ENCODE measurements at regions not wholly inside any gene's neighbourhood (a gene's known extent, or its start where the extent isn't known, plus 50 kb on each side); places are given as distances from the start of the nearest gene placed in this dataset.

GRCh38 chr22:26753125-26753862 lies 95.9 kb downstream of the MIAT start:
- TF ChIP-seq POLR2A (IDR thresholded peaks at IDR 0.05; ENCODE audit: extremely low read depth, insufficient read length), result no peak
- TF ChIP-seq MYC (IDR thresholded peaks at IDR 0.05; ENCODE audit: low read depth, low read length), result no peak

GRCh38 chr22:26756675-26757293 lies 99.4 kb downstream of the MIAT start:
- H3K4me3 ChIP-seq (ENCODE audit: low read depth, low read length), result no peak overlapping the region
- peak; percentile 38 for DNase-seq (ENCODE audit: low read depth)
- peak; percentile 38 for TF ChIP-seq CTCF (IDR thresholded peaks at IDR 0.05; ENCODE audit: low read depth, low read length)
- no peak for TF ChIP-seq MAX (IDR thresholded peaks at IDR 0.05; ENCODE audit: low read depth, low read length)

More at GRCh38 chr22:26753125-26753862, 95.9 kb downstream of the MIAT start:
- peak; percentile 9 for DNase-seq (ENCODE audit: low read depth)
- no peak overlapping the region for H3K4me3 ChIP-seq (ENCODE audit: low read depth, low read length)

- H3K4me3 ChIP-seq (ENCODE audit: low read depth, low read length), result no peak overlapping the region
- no peak for DNase-seq (ENCODE audit: low read depth)
- no peak for TF ChIP-seq CTCF (IDR thresholded peaks at IDR 0.05; ENCODE audit: low read depth, low read length)
- no peak for TF ChIP-seq POLR2A (IDR thresholded peaks at IDR 0.05; ENCODE audit: extremely low read depth, insufficient read length)
- TF ChIP-seq MAX (IDR thresholded peaks at IDR 0.05; ENCODE audit: low read depth, low read length), result no peak
- no peak for TF ChIP-seq MYC (IDR thresholded peaks at IDR 0.05; ENCODE audit: low read depth, low read length)
Observed at GRCh38 chr22:26757496-26757895, 100.1 kb downstream of the MIAT start.

GRCh38 chr22:26762503-26763472 lies 105.4 kb downstream of the MIAT start:
- DNase-seq (ENCODE audit: low read depth), result no peak
- TF ChIP-seq MAX (IDR thresholded peaks at IDR 0.05; ENCODE audit: low read depth, low read length), result no peak
- TF ChIP-seq MYC (IDR thresholded peaks at IDR 0.05; ENCODE audit: low read depth, low read length), result no peak
- TF ChIP-seq POLR2A (IDR thresholded peaks at IDR 0.05; ENCODE audit: extremely low read depth, insufficient read length), result no peak
- TF ChIP-seq CTCF (IDR thresholded peaks at IDR 0.05; ENCODE audit: low read depth, low read length), result no peak
- H3K4me3 ChIP-seq (ENCODE audit: low read depth, low read length), result no peak overlapping the region

- TF ChIP-seq POLR2A (IDR thresholded peaks at IDR 0.05; ENCODE audit: extremely low read depth, insufficient read length) (no peak), CTCF (IDR thresholded peaks at IDR 0.05; ENCODE audit: low read depth, low read length) (no peak), MAX (IDR thresholded peaks at IDR 0.05; ENCODE audit: low read depth, low read length) (no peak), MYC (IDR thresholded peaks at IDR 0.05; ENCODE audit: low read depth, low read length) (no peak)
- H3K4me3 ChIP-seq (ENCODE audit: low read depth, low read length), result no peak overlapping the region
- no peak for DNase-seq (ENCODE audit: low read depth)
Observed at GRCh38 chr22:26763633-26764361, 106.4 kb downstream of the MIAT start.

Data from NB4 (cell line).